ENCODE measurements at regions not wholly inside any gene's neighbourhood (a gene's known extent, or its start where the extent isn't known, plus 50 kb on each side); places are given as distances from the start of the nearest gene placed in this dataset.

DNA sequence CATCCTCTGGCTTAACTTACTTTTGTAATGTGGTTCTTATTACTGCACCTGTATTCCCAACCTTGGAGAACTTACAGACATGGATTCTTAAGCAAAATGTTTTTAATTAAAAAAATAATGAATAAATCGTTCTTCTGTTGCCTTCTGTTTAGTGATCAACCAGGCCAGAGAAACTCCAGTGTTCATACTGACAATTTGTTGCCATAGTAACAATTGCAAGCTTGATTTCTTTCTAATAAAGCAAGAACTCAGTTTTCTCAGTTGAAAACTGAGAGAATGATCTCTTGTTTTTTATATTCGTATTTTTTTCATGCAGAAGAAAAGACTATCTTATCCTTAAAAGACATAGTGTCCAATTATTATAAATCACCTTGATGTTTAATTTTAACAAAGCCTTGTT, 106.5 kb upstream of the LMNTD1 start:
- Histone ChIP-seq H3K4me3 (ENCODE audit: low read depth, low read length) (no peak overlapping the region), H3K27ac (no peak overlapping the region), H3K9me3 (ENCODE audit: control insufficient read depth, low read length) (no peaks in the 10 kb centered on the region), H3K9ac (no peak overlapping the region), H2AFZ (no peak overlapping the region), H3K79me2 (no peaks in the 10 kb centered on the region), H3K36me3 (ENCODE audit: control insufficient read depth, insufficient read depth, low read length) (no peaks in the 10 kb centered on the region), H3K4me1 (no peaks in the 10 kb centered on the region), H3K27me3 (ENCODE audit: control insufficient read depth, insufficient read depth, low read length) (no peaks in the 10 kb centered on the region), H3K4me2 (ENCODE audit: low read length) (no peak overlapping the region)
- TF ChIP-seq, protein P1, sequence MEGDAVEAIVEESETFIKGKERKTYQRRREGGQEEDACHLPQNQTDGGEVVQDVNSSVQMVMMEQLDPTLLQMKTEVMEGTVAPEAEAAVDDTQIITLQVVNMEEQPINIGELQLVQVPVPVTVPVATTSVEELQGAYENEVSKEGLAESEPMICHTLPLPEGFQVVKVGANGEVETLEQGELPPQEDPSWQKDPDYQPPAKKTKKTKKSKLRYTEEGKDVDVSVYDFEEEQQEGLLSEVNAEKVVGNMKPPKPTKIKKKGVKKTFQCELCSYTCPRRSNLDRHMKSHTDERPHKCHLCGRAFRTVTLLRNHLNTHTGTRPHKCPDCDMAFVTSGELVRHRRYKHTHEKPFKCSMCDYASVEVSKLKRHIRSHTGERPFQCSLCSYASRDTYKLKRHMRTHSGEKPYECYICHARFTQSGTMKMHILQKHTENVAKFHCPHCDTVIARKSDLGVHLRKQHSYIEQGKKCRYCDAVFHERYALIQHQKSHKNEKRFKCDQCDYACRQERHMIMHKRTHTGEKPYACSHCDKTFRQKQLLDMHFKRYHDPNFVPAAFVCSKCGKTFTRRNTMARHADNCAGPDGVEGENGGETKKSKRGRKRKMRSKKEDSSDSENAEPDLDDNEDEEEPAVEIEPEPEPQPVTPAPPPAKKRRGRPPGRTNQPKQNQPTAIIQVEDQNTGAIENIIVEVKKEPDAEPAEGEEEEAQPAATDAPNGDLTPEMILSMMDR (IDR thresholded peaks at IDR 0.05): no peak

DNA sequence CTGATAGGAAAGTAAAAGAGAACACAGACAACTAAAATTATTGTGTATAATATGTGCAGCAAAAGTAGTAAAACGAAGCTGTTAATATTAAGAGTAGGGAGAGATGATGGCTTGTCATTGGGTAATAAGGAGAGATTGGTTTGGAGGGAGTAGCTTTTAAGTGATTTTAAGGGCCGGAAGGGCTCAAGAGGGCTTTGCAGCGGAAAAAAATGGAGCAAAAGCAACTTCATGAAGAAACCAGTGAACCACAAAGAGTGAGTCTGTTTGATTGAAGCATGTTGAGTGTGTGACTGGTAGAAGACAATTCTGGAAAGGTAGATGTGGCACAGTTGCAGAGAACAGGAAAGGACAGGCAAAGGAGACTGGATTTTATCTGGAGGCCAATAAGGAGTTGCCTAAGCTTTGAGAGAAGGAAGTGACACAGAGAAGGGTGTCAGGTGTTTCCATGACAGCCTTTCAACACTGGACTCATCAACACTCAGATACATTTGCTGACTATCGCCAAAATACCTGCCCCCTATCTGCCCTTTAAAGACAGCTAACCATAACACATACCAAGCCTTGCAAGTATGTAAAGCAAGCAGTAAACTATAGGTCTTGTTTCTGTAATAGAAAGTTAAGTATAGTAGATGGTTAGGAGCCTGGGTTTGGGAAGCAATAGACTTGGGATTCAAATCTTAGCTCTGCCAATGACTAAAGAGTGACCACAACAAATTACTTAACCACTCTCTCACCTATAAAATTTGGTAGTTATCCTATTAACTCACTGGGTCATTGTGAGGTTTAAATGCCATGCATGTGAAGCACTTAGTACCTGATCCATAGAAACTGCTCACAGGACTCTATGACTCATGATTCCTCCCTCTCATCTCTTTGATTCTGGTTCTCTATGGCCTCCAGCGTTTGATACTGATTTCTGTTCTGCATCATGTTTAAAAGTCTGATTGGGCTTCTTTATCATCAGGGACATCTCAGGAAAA, 117.3 kb upstream of the LMNTD1 start:
- no peaks in the 10 kb centered on the region for H3K36me3 ChIP-seq (ENCODE audit: control insufficient read depth, insufficient read depth, low read length)
- no peaks in the 10 kb centered on the region for H3K4me1 ChIP-seq
- no peak overlapping the region for H2AFZ ChIP-seq
- no peaks in the 10 kb centered on the region for H3K9me3 ChIP-seq (ENCODE audit: control insufficient read depth, low read length)
- H3K27ac ChIP-seq: no peak overlapping the region
- no peaks in the 10 kb centered on the region for H3K27me3 ChIP-seq (ENCODE audit: control insufficient read depth, insufficient read depth, low read length)
- no peak overlapping the region for H3K9ac ChIP-seq
- TF ChIP-seq, protein P1 (IDR thresholded peaks at IDR 0.05): no peak
- no peak overlapping the region for H3K4me2 ChIP-seq (ENCODE audit: low read length)
- H3K4me3 ChIP-seq (ENCODE audit: low read depth, low read length): no peak overlapping the region
- H3K79me2 ChIP-seq: no peaks in the 10 kb centered on the region

DNA sequence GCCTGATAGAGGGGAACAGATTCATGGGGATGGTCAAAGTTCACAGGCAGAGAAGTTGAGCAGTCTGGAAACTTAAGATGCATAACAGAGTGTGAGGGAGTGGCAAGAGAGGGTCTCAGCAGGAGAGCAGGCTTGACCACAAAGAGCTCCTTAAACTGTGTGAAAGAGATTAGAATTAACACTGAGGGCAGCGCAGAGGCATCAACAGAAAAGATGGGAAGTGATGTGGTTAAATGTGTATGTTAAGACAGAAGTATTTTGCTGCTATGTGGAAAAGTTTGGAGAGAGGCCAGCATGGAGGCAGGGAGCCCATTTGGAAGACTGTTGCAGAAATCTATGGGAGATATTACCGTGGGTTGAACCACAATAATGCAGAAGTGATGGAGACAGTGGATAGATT, 122.7 kb upstream of the LMNTD1 start:
- no peak overlapping the region for H2AFZ ChIP-seq
- no peaks in the 10 kb centered on the region for H3K4me1 ChIP-seq
- H3K27me3 ChIP-seq (ENCODE audit: control insufficient read depth, insufficient read depth, low read length): no peaks in the 10 kb centered on the region

DNA sequence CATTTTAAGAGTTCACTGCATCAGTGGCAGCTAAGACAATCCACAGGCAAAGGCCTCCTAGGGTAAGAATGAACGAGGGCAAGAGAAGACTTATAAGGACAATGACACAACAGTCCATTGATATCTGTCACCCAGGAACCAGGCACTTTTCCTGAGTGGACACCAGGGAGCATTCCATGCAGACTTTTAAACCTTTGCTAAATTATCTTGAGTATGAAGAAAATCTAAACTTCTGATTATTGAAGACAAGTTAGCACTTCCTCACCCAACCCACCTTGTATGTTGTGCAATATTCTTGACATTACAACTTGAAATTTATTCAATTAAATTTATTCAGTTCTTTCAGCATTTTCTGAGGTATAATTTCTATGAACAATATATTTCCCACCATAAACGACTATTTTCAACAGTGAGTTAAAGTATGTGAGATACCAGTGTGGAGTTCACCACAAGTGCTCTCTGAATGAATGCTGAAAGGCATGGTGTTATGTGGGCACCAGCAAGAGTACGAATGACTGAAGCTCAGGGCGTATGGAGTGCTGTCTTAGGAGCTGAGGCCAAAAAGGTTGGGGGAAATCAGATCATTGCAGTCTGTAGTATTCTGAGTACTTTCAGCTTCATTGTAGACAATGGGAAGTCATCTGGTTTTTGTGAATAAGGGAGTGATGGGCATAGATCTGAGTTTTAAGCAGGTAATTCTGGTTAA, 124.3 kb upstream of the LMNTD1 start:
- Histone ChIP-seq H3K27ac (no peak overlapping the region), H2AFZ (no peak overlapping the region), H3K4me2 (ENCODE audit: low read length) (no peak overlapping the region), H3K4me3 (ENCODE audit: low read depth, low read length) (no peak overlapping the region), H3K27me3 (ENCODE audit: control insufficient read depth, insufficient read depth, low read length) (no peaks in the 10 kb centered on the region), H3K9ac (no peak overlapping the region), H3K9me3 (ENCODE audit: control insufficient read depth, low read length) (no peaks in the 10 kb centered on the region), H3K4me1 (no peaks in the 10 kb centered on the region), H3K36me3 (ENCODE audit: control insufficient read depth, insufficient read depth, low read length) (no peaks in the 10 kb centered on the region), H3K79me2 (no peaks in the 10 kb centered on the region)
- TF ChIP-seq, protein P1 (IDR thresholded peaks at IDR 0.05): no peak

More for the DNA sequence above, 122.7 kb upstream of the LMNTD1 start:
- no peaks in the 10 kb centered on the region for H3K9me3 ChIP-seq (ENCODE audit: control insufficient read depth, low read length)
- H3K4me2 ChIP-seq (ENCODE audit: low read length): no peak overlapping the region
- H3K27ac ChIP-seq: no peak overlapping the region
- H3K9ac ChIP-seq: no peak overlapping the region
- H3K4me3 ChIP-seq (ENCODE audit: low read depth, low read length): no peak overlapping the region
- TF ChIP-seq, protein P1 (IDR thresholded peaks at IDR 0.05): no peak
- no peaks in the 10 kb centered on the region for H3K36me3 ChIP-seq (ENCODE audit: control insufficient read depth, insufficient read depth, low read length)
- H3K79me2 ChIP-seq: no peaks in the 10 kb centered on the region
